K562 (cell line): ENCODE measurements at regions not wholly inside any gene's neighbourhood (a gene's known extent, or its start where the extent isn't known, plus 50 kb on each side); places are given as distances from the start of the nearest gene placed in this dataset.

Source experiments
- ATAC-seq: fragments of 200-7000 bp; cut with Tn5 transposase; 3 replicates; pipeline ENCODE4 v1.9.1; 2020; ENCODE audit warnings: moderate library complexity
- BruUV-seq: library from RNA; stranded (reverse); fragments of 400-500 nt; replicated peaks from 2 replicates; lab custom pipeline; 2021; lab: Mats Ljungman, UMichigan
- CTCF ChIA-PET: fragments of 300-600 bp; formaldehyde crosslinking; extraction: SDS; loops from one replicate; lab custom pipeline; 2021; ENCODE audit warnings: low intra/inter-chr PET ratio; lab: Yijun Ruan, JAX
- POLR2A ChIA-PET: fragments of 300-600, 350-650 bp; sonication (Branson Sonifier 250); formaldehyde crosslinking; extraction: SDS; loops from one replicate; lab custom pipeline; 2021; ENCODE audit warnings: antibody characterized with exemption, inconsistent platforms; lab: Yijun Ruan, JAX
- DNase-seq, 4 experiments: peaks; one replicate each; pipeline versions ENCODE4 v3.0.0 to v3.0.0-alpha.2; 2011 to 2018; ENCODE audit warnings: low spot score in 3 of 4, mixed read lengths in 3 of 4; ENCODE audit errors: extremely low read depth in 1 of 4
- FAIRE-seq: peaks from 2 replicates; lab custom pipeline; 2011; peaks lifted over from hg19 to GRCh38; lab: Jason Lieb, UNC
- H2AFZ ChIP-seq: 2 replicates; pipeline ENCODE4 v1.6.0; 2011; ENCODE audit warnings: low read depth, low read length, control low read depth, inconsistent platforms
- H3K27ac ChIP-seq: fragments of 200-600 bp; 3 replicates; pipeline ENCODE4 v1.8.0; 2011; ENCODE audit warnings: low read depth, mild to moderate bottlenecking, control low read depth, inconsistent platforms, low read length, moderate library complexity, mixed read lengths; ENCODE audit errors: extremely low read depth
- H3K27me3 ChIP-seq, 2 experiments: fragments of 300-600 bp in 1 of 2; 2 replicates in 1 of 2; 3 replicates in 1 of 2; pipeline versions ENCODE4 v1.6.0 to v1.8.0; 2011; ENCODE audit warnings: inconsistent platforms in 2 of 2, low read length in 2 of 2, mild to moderate bottlenecking in 1 of 2, mixed read lengths in 1 of 2, moderate library complexity in 1 of 2; ENCODE audit not compliant: control insufficient read depth in 2 of 2, insufficient read depth in 2 of 2
- H3K36me3 ChIP-seq: fragments of 300-600 bp; 3 replicates; pipeline ENCODE4 v1.8.0; 2011; ENCODE audit warnings: mild to moderate bottlenecking, low read length, inconsistent platforms; ENCODE audit not compliant: control insufficient read depth, insufficient read depth
- H3K4me1 ChIP-seq, 2 experiments: fragments of 200-600 bp in 1 of 2; replicated peaks in 1 of 2; 2 replicates in 1 of 2; 3 replicates in 1 of 2; pipeline versions ENCODE4 v1.5.1 to v1.8.0; 2011; ENCODE audit warnings: inconsistent platforms in 2 of 2, low read length in 2 of 2, mild to moderate bottlenecking in 1 of 2, mixed read lengths in 1 of 2, moderate library complexity in 1 of 2; ENCODE audit not compliant: control insufficient read depth in 2 of 2, insufficient read depth in 2 of 2
- H3K4me2 ChIP-seq: 2 replicates; pipeline ENCODE4 v1.6.1; 2011; ENCODE audit warnings: low read length, control low read depth, inconsistent platforms, mixed read lengths; ENCODE audit not compliant: insufficient read depth
- H3K4me3 ChIP-seq: fragments of 200-600 bp; sonication (generic), shearing (Covaris generic); 2 replicates; pipeline ENCODE4 v1.5.1; 2016; ENCODE audit warnings: control low read depth, inconsistent platforms
- H3K79me2 ChIP-seq: fragments of 200-600 bp; 3 replicates; pipeline ENCODE4 v1.8.0; 2011; ENCODE audit warnings: low read length, inconsistent platforms; ENCODE audit not compliant: control insufficient read depth, insufficient read depth
- H3K9ac ChIP-seq, 2 experiments: 2 replicates each; pipeline versions ENCODE4 v1.6.0 to v1.6.1; 2011; ENCODE audit warnings: low read depth in 2 of 2, low read length in 2 of 2, control low read depth in 1 of 2, inconsistent platforms in 1 of 2, mild to moderate bottlenecking in 1 of 2, mixed read lengths in 1 of 2; ENCODE audit not compliant: insufficient read depth in 1 of 2
- H3K9me1 ChIP-seq: one replicate; pipeline ENCODE4 v1.6.0; 2011; ENCODE audit warnings: inconsistent platforms, mild to moderate bottlenecking, low read length, moderate library complexity; ENCODE audit not compliant: control insufficient read depth, insufficient read depth
- H3K9me3 ChIP-seq: replicated peaks from 2 replicates; pipeline ENCODE4 v1.5.1; 2011; ENCODE audit warnings: low read depth, low read length, inconsistent platforms; ENCODE audit not compliant: control insufficient read depth, insufficient read depth
- H4K20me1 ChIP-seq: replicated peaks from 2 replicates; pipeline ENCODE4 v1.6.1; 2011; ENCODE audit warnings: low read length, inconsistent platforms, mixed read lengths; ENCODE audit not compliant: control insufficient read depth, insufficient read depth
- CBX3 ChIP-seq, 2 experiments: IDR thresholded peaks; 1 replicate in 1 of 2; 2 replicates in 1 of 2; pipeline ENCODE4 v1.6.1; 2012; ENCODE audit warnings: inconsistent platforms in 2 of 2, low read length in 2 of 2, borderline replicate concordance in 1 of 2, control low read depth in 1 of 2
- FOXP1 ChIP-seq: sonication (generic); formaldehyde crosslinking; IDR thresholded peaks from 2 replicates; pipeline ENCODE4 v1.8.0; 2022; ENCODE audit warnings: mild to moderate bottlenecking, missing genetic modification reagents
- MAFG ChIP-seq: fragments of 450-650 bp; conservative IDR thresholded peaks from 2 replicates; pipeline ENCODE4 v1.6.1; 2016; ENCODE audit warnings: missing genetic modification characterization, missing compliant biosample characterization
- PREB ChIP-seq: sonication (generic); formaldehyde crosslinking; IDR thresholded peaks from 2 replicates; pipeline ENCODE4 v1.8.1; 2023; ENCODE audit warnings: mild to moderate bottlenecking, missing genetic modification reagents
- RBM25 ChIP-seq: fragments of 200-400 bp; formaldehyde crosslinking; IDR thresholded peaks from 2 replicates; pipeline ENCODE4 v1.6.1; 2018; ENCODE audit warnings: low read length, low read depth, moderate library complexity; ENCODE audit not compliant: severe bottlenecking
- ZFP36 ChIP-seq: fragments of 150-350 bp; IDR thresholded peaks from 2 replicates; pipeline ENCODE4 v1.6.1; 2018; ENCODE audit warnings: low read length, low read depth; ENCODE audit not compliant: partially characterized antibody
- ZNF57 ChIP-seq: fragments of 450-650 bp; formaldehyde crosslinking; IDR thresholded peaks from 2 replicates; pipeline ENCODE4 v1.4.0; 2020; ENCODE audit warnings: mild to moderate bottlenecking, moderate library complexity
- WGBS: fragments of 100-300 bp; shearing (Covaris generic); methylation state at CpG from one replicate; pipeline ENCODE4 v1.1.6; 2016; ENCODE audit warnings: low coverage, mixed read lengths; ENCODE audit not compliant: insufficient coverage; ENCODE audit errors: missing lambda C conversion rate; 5-methylcytosine and 5-hydroxymethylcytosine counted together
- in situ Hi-C: fragments of 300-500 bp; cut with MboI; formaldehyde crosslinking; loops from 4 replicates; pipeline ENCODE4 v1.15.0; 2018; ENCODE audit warnings: inconsistent platforms, mixed read lengths
- intact Hi-C: fragments of 100-400 bp; cut with micrococcal nuclease; formaldehyde crosslinking; loops from 2 replicates; pipeline ENCODE4 v1.14.2; 2022

- peaks cover 3% of the 10 kb centered on the region for H3K9me3 ChIP-seq
- BruUV-seq = no TSS peak
- H3K36me3 ChIP-seq = no peaks in the 10 kb centered on the region
- H3K79me2 ChIP-seq = no peaks in the 10 kb centered on the region
- H3K4me2 ChIP-seq = no peak overlapping the region
- no peaks in the 10 kb centered on the region; a peak in 1 of 5 replicates for H3K4me1 ChIP-seq
- FAIRE-seq (no peak), ATAC-seq (no peak), DNase-seq (no peak)
- H3K27me3 ChIP-seq = no peaks in the 10 kb centered on the region
- in situ Hi-C loops = no loop called here
- 4% methylated on average over 5 of the region's 5 CpGs for WGBS
- CTCF ChIA-PET = no interaction called here
- H2AFZ ChIP-seq = no peak overlapping the region
- H3K9me1 ChIP-seq = no peaks in the 10 kb centered on the region
- intact Hi-C loops = no loop called here
- POLR2A ChIA-PET = no interaction called here
- H4K20me1 ChIP-seq = no peaks in the 10 kb centered on the region
- no peak overlapping the region for H3K4me3 ChIP-seq
- no peak overlapping the region for H3K9ac ChIP-seq
- H3K27ac ChIP-seq = no peak overlapping the region
- TF ChIP-seq CBX3 (IDR thresholded peaks at IDR 0.05; ENCODE audit: borderline replicate concordance in 1 of 2, low read length in 2 of 2) (0 out of 3 replicates have a peak, but pooled peaks of 1 of the 2 experiments have one; percentile 43), ZNF57 (CRISPR knock-in tag) (no peak), MAFG (tag) (no peak), RBM25 (no peak), ZFP36 (peak; percentile 79)
Measured at GRCh38 chr1:172912765-172913260, 137.9 kb downstream of the TNFSF18 start.

- no peak for TF ChIP-seq PREB (CRISPR knock-in tag)
- TF ChIP-seq FOXP1 (CRISPR knock-in tag) = no peak
- TF ChIP-seq, all 486 proteins: peak for 0
- H3K79me2 ChIP-seq = no peaks in the 10 kb centered on the region
- in situ Hi-C loops (no loop called here), intact Hi-C loops (no loop called here)
- no peak overlapping the region for H3K4me3 ChIP-seq
- no peak overlapping the region for H3K27ac ChIP-seq
- H3K4me1 ChIP-seq = no peaks in the 10 kb centered on the region; a peak in 1 of 5 replicates
- ATAC-seq = no peak
- POLR2A ChIA-PET = no interaction called here
- no peak for FAIRE-seq
- WGBS = 3% methylated on average over 3 of the region's 3 CpGs
- H3K9me3 ChIP-seq = no peaks in the 10 kb centered on the region
- no peak overlapping the region for H3K9ac ChIP-seq
- H4K20me1 ChIP-seq = no peaks in the 10 kb centered on the region
- H3K27me3 ChIP-seq = no peaks in the 10 kb centered on the region
- H3K36me3 ChIP-seq = no peaks in the 10 kb centered on the region
- no peak overlapping the region for H2AFZ ChIP-seq
- CTCF ChIA-PET = no interaction called here
- no peaks in the 10 kb centered on the region for H3K9me1 ChIP-seq
- no peak for DNase-seq
- H3K4me2 ChIP-seq = no peak overlapping the region
- no TSS peak for BruUV-seq
Measured at GRCh38 chr1:172914501-172915144, 136.1 kb downstream of the TNFSF18 start.
